Peyer's patch (tissue), 4 donors: ENCODE measurements at regions not wholly inside any gene's neighbourhood (a gene's known extent, or its start where the extent isn't known, plus 50 kb on each side); places are given as distances from the start of the nearest gene placed in this dataset.

Experiments
- CTCF ChIP-seq, 6 experiments: fragments of 450-650 bp in 4 of 6; fragments of 200-600 bp in 2 of 6; sonication (generic) in 1 of 6; IDR thresholded peaks; one replicate each; pipeline ENCODE4 v1.5.1; 2017 to 2019; ENCODE audit warnings: antibody characterized with exemption in 6 of 6, mild to moderate bottlenecking in 3 of 6, moderate library complexity in 1 of 6
- POLR2A ChIP-seq, 2 donors: fragments of 450-650 bp; IDR thresholded peaks; one replicate each; pipeline ENCODE4 v1.5.1; 2017; ENCODE audit warnings: antibody characterized with exemption in 2 of 2, mild to moderate bottlenecking in 2 of 2, moderate library complexity in 2 of 2

GRCh38 chr2:193219413-193219812 lies 1024.7 kb upstream of the TMEFF2 start:
- TF ChIP-seq CTCF (IDR thresholded peaks at IDR 0.05): no peak
- TF ChIP-seq POLR2A (IDR thresholded peaks at IDR 0.05): no peak
